Testis (tissue), 2 donors: ENCODE measurements at regions not wholly inside any gene's neighbourhood (a gene's known extent, or its start where the extent isn't known, plus 50 kb on each side); places are given as distances from the start of the nearest gene placed in this dataset.
"Not testable (repeated sequence)": the region's sequence is repeated elsewhere in the genome, so short reads cannot be mapped to it uniquely, and the experiment has no call there.

Experiments used
- DNase-seq: peaks from one replicate; pipeline ENCODE4 v3.0.0-alpha.2; 2019
- H3K27ac ChIP-seq, 2 donors: fragments of 200-600 bp; sonication (generic); one replicate each; pipeline ENCODE4 v1.5.1; 2019
- H3K27me3 ChIP-seq: fragments of 200-600 bp; sonication (generic); one replicate; pipeline ENCODE4 v1.5.1; 2019
- H3K36me3 ChIP-seq: fragments of 200-600 bp; sonication (generic); one replicate; pipeline ENCODE4 v1.5.1; 2017; ENCODE audit warnings: low read depth; ENCODE audit errors: missing control alignments
- H3K4me1 ChIP-seq: fragments of 200-600 bp; sonication (generic); one replicate; pipeline ENCODE4 v1.5.1; 2019
- H3K4me3 ChIP-seq, 2 donors: fragments of 200-600 bp; sonication (generic); one replicate each; pipeline ENCODE4 v1.5.1; 2017 to 2019
- H3K9me3 ChIP-seq: fragments of 200-600 bp; sonication (generic); one replicate; pipeline ENCODE4 v1.5.1; 2017
- POLR2A ChIP-seq: fragments of 450-650 bp; IDR thresholded peaks from one replicate; pipeline ENCODE4 v1.6.1; 2017; ENCODE audit warnings: antibody characterized with exemption, mild to moderate bottlenecking, moderate library complexity
- WGBS, 2 donors: methylation state at CpG; one replicate each; pipeline ENCODE4 v1.1.5; 2018; 5-methylcytosine and 5-hydroxymethylcytosine counted together
- intact Hi-C: fragments of 100-400 bp; cut with DNase I; formaldehyde crosslinking; loops from one replicate; pipeline ENCODE4 v1.15.1; 2023; ENCODE audit warnings: low total_unique reads
- TF ChIP-seq, protein P1 (sequence below), 3 experiments: fragments of 450-650 bp in 2 of 3; fragments of 200-600 bp in 1 of 3; sonication (generic) in 1 of 3; IDR thresholded peaks; one replicate each; pipeline ENCODE4 v1.5.1; 2016 to 2019; ENCODE audit warnings: antibody characterized with exemption in 3 of 3, mild to moderate bottlenecking in 2 of 3, moderate library complexity in 1 of 3

DNA sequence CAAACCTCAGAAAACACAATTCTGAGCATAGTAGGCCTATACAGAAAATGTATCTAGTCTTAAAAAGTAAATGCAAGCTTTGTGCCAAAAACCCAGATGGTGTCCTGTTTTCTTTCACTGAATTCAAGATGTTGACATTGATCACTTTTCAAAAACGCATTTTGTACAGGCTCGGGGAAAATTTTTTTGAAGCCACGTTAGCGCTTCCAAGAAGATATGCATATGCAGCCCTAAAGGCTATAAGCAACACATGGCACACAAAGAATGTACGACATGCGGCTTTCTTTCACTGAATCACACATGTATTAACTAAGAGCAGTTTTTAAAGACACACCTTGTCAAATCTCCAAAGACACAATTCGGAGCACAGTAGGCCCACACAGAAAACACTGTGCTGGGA lies 115.4 kb downstream of the MRPL57 start:
- Histone ChIP-seq H3K4me3 (no peak overlapping the region), H3K27me3 (no peaks in the 10 kb centered on the region), H3K27ac (no peak overlapping the region), H3K4me1 (no peaks in the 10 kb centered on the region), H3K9me3 (no peaks in the 10 kb centered on the region), H3K36me3 (no peaks in the 10 kb centered on the region)
- 88 to 92% methylated on average over 7 of the region's 7 CpGs for WGBS, 2 donors
- no peak for TF ChIP-seq POLR2A
- TF ChIP-seq, protein P1, sequence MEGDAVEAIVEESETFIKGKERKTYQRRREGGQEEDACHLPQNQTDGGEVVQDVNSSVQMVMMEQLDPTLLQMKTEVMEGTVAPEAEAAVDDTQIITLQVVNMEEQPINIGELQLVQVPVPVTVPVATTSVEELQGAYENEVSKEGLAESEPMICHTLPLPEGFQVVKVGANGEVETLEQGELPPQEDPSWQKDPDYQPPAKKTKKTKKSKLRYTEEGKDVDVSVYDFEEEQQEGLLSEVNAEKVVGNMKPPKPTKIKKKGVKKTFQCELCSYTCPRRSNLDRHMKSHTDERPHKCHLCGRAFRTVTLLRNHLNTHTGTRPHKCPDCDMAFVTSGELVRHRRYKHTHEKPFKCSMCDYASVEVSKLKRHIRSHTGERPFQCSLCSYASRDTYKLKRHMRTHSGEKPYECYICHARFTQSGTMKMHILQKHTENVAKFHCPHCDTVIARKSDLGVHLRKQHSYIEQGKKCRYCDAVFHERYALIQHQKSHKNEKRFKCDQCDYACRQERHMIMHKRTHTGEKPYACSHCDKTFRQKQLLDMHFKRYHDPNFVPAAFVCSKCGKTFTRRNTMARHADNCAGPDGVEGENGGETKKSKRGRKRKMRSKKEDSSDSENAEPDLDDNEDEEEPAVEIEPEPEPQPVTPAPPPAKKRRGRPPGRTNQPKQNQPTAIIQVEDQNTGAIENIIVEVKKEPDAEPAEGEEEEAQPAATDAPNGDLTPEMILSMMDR (IDR thresholded peaks at IDR 0.05): no peak
- intact Hi-C loops: no loop called here
- no peak for DNase-seq

DNA sequence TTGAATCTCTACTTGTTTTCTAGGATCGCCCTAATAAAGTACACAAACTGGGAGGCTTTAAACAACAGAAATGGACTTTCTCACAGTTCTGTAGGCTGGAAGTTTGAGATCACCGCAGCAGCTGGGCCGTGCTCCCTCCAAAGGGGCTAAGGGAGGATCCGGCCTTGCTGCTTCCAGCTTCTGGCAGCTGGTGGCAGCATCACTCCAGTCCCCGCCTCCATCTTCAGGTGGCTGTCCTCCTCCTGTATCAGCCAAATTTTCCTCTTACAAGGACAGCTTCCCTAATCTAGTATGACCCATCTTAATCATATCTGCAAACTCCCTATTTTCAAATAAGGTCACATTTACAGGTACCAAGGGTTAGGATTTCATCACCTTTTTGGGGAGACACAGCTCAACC lies 120.5 kb downstream of the MRPL57 start:
- intact Hi-C loops: loop anchor here (5.0 kb wide), 1 partner anchor 180 kb away; no protein-coding TSS in a partner anchor
- H3K27me3 ChIP-seq, H3K36me3 ChIP-seq, H3K9me3 ChIP-seq, H3K4me1 ChIP-seq: not testable (repeated sequence)
- H3K4me3 ChIP-seq: peak overlapping the region in 1 of 2 donors; percentile 91
- peak; percentile 61 for DNase-seq
- WGBS, 2 donors: 8% methylated on average over 5 of the region's 5 CpGs
- H3K27ac ChIP-seq: peak overlapping the region in 1 of 2 donors; percentile 76
- TF ChIP-seq, protein P1 (IDR thresholded peaks at IDR 0.05): peak in 2 of 3 experiments; percentile 11 to 12

DNA sequence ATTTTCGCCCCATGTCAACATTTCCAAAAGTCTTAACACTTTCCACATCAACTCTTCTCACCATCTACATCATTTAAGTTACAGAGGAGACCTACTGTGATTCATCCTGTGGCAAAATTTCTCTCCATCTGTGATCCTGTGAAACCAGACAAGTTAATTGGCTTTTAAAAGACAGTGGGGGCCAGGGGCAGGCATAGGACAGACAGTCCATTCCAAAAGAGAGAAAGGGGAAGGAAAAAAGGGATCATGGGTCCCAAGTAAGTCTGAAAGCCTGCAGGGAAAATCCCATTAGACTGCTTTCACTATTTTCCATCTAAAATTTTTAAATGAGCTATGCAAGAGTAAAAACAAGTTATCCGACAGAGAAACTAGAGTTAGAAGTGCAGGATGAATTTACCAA lies 121.0 kb downstream of the MRPL57 start:
- H3K27me3 ChIP-seq: no peaks in the 10 kb centered on the region
- TF ChIP-seq, protein P1 (IDR thresholded peaks at IDR 0.05): no peak
- no peak for TF ChIP-seq POLR2A
- H3K27ac ChIP-seq: peak overlapping the region in 1 of 2 donors; percentile 76
- H3K4me1 ChIP-seq: peaks cover 9% of the 10 kb centered on the region
- 37 to 38% methylated on average over 2 of the region's 2 CpGs for WGBS, 2 donors
- H3K36me3 ChIP-seq: no peaks in the 10 kb centered on the region
- DNase-seq: no peak
- no peaks in the 10 kb centered on the region for H3K9me3 ChIP-seq
- peak overlapping the region; percentile 91 for H3K4me3 ChIP-seq
- intact Hi-C loops: loop anchor here (5.0 kb wide), 1 partner anchor 180 kb away; no protein-coding TSS in a partner anchor

DNA sequence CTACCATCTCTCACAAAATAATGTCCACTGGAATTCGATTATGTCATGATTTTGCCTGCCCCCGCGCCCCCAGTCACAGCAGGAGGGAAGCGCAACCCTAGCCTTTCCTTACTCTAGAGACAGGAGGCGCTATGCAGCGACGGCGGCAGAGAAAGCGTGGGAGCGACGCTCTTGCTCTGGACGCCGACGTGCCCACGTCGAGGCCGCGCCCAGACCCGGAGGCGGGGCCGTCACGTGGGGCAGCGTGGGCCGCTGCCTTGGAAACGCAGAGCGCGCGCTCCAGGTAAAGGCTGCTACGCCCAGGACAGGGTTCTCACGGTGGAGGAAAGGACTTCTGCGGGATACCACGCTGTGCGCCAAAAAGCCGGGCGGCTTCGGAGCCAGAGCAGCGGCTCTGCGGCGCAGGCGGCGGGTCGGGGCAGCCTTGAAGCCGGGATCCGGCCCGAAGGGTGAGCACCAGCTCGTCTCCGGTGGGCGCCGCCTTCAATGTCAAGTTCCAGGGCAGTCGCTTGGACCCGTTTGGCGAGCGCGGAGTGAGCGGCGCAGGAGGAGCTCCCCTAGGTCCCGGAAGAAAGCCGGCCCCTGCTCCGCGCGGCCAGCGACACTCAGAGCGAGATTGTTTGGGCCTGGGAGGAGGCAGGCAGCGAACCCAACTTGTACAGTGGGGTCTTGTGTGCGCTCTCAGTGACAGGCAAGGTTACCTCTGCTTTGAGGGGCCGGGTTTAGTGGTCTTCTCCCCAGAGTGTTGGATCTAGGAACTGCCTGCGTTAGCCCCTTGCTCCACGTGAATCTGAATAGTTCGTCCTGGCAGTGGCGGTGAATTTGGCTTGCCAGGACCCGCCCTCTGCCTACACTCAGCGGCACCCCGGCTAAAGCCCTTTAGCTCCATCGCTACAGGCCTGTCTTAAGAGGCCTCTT lies 121.7 kb downstream of the MRPL57 start:
- 0 to 1% methylated on average over 22 to 62 of the region's 74 CpGs for WGBS, 2 donors
- Histone ChIP-seq H3K4me1 (peaks cover 9% of the 10 kb centered on the region), H3K27ac (peak overlapping the region in 1 of 2 donors; percentile 76), H3K36me3 (no peaks in the 10 kb centered on the region), H3K27me3 (no peaks in the 10 kb centered on the region), H3K4me3 (peak overlapping the region; percentile 91), H3K9me3 (no peaks in the 10 kb centered on the region)
- TF ChIP-seq POLR2A: no peak
- TF ChIP-seq, protein P1 (IDR thresholded peaks at IDR 0.05): peak; percentile 89 to 98 (median 96)
- intact Hi-C loops: loop anchor here (5.0 kb wide), 1 partner anchor 179 kb away; no protein-coding TSS in a partner anchor
- peak; percentile 91 for DNase-seq
